HG03457 (cell line): ENCODE measurements at regions not wholly inside any gene's neighbourhood (a gene's known extent, or its start where the extent isn't known, plus 50 kb on each side); places are given as distances from the start of the nearest gene placed in this dataset.

Experiments used
- ATAC-seq: cut with Tn5 transposase; IDR thresholded peaks from one replicate; pipeline ENCODE4 v1.9.1; 2021; ENCODE audit warnings: moderate number of reproducible peaks; ENCODE audit not compliant: unreplicated experiment

DNA sequence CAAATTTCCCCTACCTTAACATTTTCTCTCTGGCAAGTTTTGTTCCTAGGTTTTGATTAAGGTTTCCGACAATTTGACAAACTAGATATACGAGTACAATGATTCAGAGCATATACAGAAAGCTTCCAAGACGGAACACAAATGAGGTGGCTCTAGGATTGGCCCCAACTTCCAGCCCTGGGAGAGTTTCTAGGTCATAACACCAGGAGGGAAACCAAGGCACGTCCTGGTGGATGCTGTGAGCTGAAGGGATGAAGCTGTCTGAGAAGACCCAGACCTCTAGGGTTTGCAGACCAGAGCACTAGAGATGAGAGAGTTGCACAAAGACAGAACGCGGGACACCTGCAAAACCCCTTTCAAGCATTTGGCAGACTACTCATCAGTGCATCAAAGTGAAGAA lies 51.5 kb upstream of the CAND1 start:
- no peak for ATAC-seq
